Neural crest cell (in vitro differentiated cells): ENCODE measurements at regions not wholly inside any gene's neighbourhood (a gene's known extent, or its start where the extent isn't known, plus 50 kb on each side); places are given as distances from the start of the nearest gene placed in this dataset.

Source experiments
- DNase-seq: peaks from one replicate; pipeline ENCODE4 v3.0.0; 2021; ENCODE audit warnings: low read depth, mixed read lengths, low spot score
- H3K27ac Mint-ChIP-seq: one replicate; pipeline ENCODE4 v1.8.0; 2021; ENCODE audit warnings: mild to moderate bottlenecking, mixed read lengths; ENCODE audit not compliant: unreplicated experiment
- H3K27me3 Mint-ChIP-seq: 2 replicates; pipeline ENCODE4 v1.8.0; 2021; ENCODE audit warnings: low read depth, mild to moderate bottlenecking, mixed read lengths
- H3K36me3 Mint-ChIP-seq: 2 replicates; pipeline ENCODE4 v1.8.0; 2021; ENCODE audit warnings: low read depth, mild to moderate bottlenecking, mixed read lengths
- H3K4me1 Mint-ChIP-seq: 2 replicates; pipeline ENCODE4 v1.8.0; 2021; ENCODE audit warnings: mixed read lengths
- H3K4me3 Mint-ChIP-seq: one replicate; pipeline ENCODE4 v1.8.0; 2021; ENCODE audit warnings: mild to moderate bottlenecking, mixed read lengths
- H3K9me3 Mint-ChIP-seq: 2 replicates; pipeline ENCODE4 v1.8.0; 2021; ENCODE audit warnings: mixed read lengths
- CTCF ChIP-seq: fragments of 200-600 bp; sonication (generic); conservative IDR thresholded peaks from 2 replicates; pipeline ENCODE4 v1.5.0; 2021; ENCODE audit warnings: antibody characterized with exemption, mild to moderate bottlenecking

- no peak for DNase-seq
- Mint-ChIP-seq H3K4me3 (no peak overlapping the region), H3K4me1 (peaks cover 50% of the 10 kb centered on the region), H3K9me3 (no peaks in the 10 kb centered on the region), H3K36me3 (no peaks in the 10 kb centered on the region), H3K27ac (no peak overlapping the region), H3K27me3 (no peaks in the 10 kb centered on the region)
- TF ChIP-seq CTCF = no peak
Measured at GRCh38 chr9:7984203-7984602, 184.6 kb upstream of the DMAC1 start.

- Mint-ChIP-seq H3K4me3 (peak overlapping the region; percentile 42), H3K36me3 (no peaks in the 10 kb centered on the region), H3K9me3 (no peaks in the 10 kb centered on the region), H3K27me3 (no peaks in the 10 kb centered on the region), H3K4me1 (peaks cover 50% of the 10 kb centered on the region), H3K27ac (peak overlapping the region; percentile 92)
- DNase-seq = no peak
- TF ChIP-seq CTCF = no peak
Measured at GRCh38 chr9:7983490-7983889, 183.9 kb upstream of the DMAC1 start.

- no peaks in the 10 kb centered on the region for H3K36me3 Mint-ChIP-seq
- H3K27me3 Mint-ChIP-seq = no peaks in the 10 kb centered on the region
- H3K4me1 Mint-ChIP-seq = peaks cover 50% of the 10 kb centered on the region
- H3K9me3 Mint-ChIP-seq = no peaks in the 10 kb centered on the region
- TF ChIP-seq CTCF = no peak
- H3K4me3 Mint-ChIP-seq = peak overlapping the region; percentile 50
- H3K27ac Mint-ChIP-seq = peak overlapping the region; percentile 96
- no peak for DNase-seq
Measured at GRCh38 chr9:7982907-7983306, 183.3 kb upstream of the DMAC1 start.

GRCh38 chr9:7980691-7981289 lies 181.2 kb upstream of the DMAC1 start:
- Mint-ChIP-seq H3K4me3 (no peak overlapping the region), H3K4me1 (peaks cover 56% of the 10 kb centered on the region)

GRCh38 chr9:7980041-7980440 lies 180.5 kb upstream of the DMAC1 start:
- no peak overlapping the region for H3K4me3 Mint-ChIP-seq
- no peaks in the 10 kb centered on the region for H3K27me3 Mint-ChIP-seq
- no peak overlapping the region for H3K27ac Mint-ChIP-seq
- no peak for TF ChIP-seq CTCF
- peaks cover 56% of the 10 kb centered on the region for H3K4me1 Mint-ChIP-seq
- H3K36me3 Mint-ChIP-seq = no peaks in the 10 kb centered on the region
- DNase-seq = no peak
- H3K9me3 Mint-ChIP-seq = no peaks in the 10 kb centered on the region

More at GRCh38 chr9:7980691-7981289, 181.2 kb upstream of the DMAC1 start:
- no peak overlapping the region for H3K27ac Mint-ChIP-seq
- no peak for DNase-seq
- H3K27me3 Mint-ChIP-seq = no peaks in the 10 kb centered on the region
- TF ChIP-seq CTCF = no peak
- no peaks in the 10 kb centered on the region for H3K36me3 Mint-ChIP-seq
- no peaks in the 10 kb centered on the region for H3K9me3 Mint-ChIP-seq

GRCh38 chr9:7979611-7980010 lies 180.0 kb upstream of the DMAC1 start:
- Mint-ChIP-seq H3K27ac (no peak overlapping the region), H3K9me3 (no peaks in the 10 kb centered on the region), H3K4me1 (peaks cover 53% of the 10 kb centered on the region), H3K27me3 (no peaks in the 10 kb centered on the region), H3K36me3 (no peaks in the 10 kb centered on the region), H3K4me3 (no peak overlapping the region)
- TF ChIP-seq CTCF = no peak
- no peak for DNase-seq
